ENCODE measurements at regions not wholly inside any gene's neighbourhood (a gene's known extent, or its start where the extent isn't known, plus 50 kb on each side); places are given as distances from the start of the nearest gene placed in this dataset.
A peak's percentile ranks its signal among the peaks of the same experiment; 100 is the strongest.

DNA sequence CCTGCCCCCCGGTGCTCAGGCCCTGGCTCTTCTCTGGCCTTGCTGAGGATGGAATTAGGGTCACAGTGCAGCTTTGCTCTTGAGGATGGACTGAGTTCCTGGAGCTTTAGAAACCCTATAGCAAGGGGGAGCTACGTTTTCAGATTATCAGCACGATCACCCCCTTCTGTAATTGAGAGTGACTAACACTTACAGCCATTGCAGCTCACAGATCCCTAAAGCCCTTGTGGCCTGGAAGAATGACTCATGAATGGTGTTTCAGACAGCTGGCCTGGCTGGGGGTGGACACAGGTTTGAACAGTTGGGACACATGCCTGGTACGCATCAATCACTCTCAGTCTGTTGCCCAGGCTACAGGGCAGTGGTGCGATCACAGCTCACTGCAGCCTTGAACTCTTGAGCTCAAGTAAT lies 79.7 kb upstream of the IGFBP5 start:
- Histone ChIP-seq H3K4me3 (ENCODE audit: low read depth, low read length) (no peak overlapping the region), H3K27me3 (ENCODE audit: control insufficient read depth, insufficient read depth, low read length) (no peaks in the 10 kb centered on the region), H3K36me3 (ENCODE audit: control insufficient read depth, insufficient read depth, low read length) (no peaks in the 10 kb centered on the region)
- ChIA-PET POLR2A (no interaction called here), CTCF (interaction anchor here (0.7 to 4.6 kb wide), 6 partner anchors 14 to 392 kb away, joined by 3 to 25 read pairs (median 3); no protein-coding TSS in a partner anchor)
- peak; percentile 50 for DNase-seq (ENCODE audit: low read depth)
- TF ChIP-seq, protein P1, sequence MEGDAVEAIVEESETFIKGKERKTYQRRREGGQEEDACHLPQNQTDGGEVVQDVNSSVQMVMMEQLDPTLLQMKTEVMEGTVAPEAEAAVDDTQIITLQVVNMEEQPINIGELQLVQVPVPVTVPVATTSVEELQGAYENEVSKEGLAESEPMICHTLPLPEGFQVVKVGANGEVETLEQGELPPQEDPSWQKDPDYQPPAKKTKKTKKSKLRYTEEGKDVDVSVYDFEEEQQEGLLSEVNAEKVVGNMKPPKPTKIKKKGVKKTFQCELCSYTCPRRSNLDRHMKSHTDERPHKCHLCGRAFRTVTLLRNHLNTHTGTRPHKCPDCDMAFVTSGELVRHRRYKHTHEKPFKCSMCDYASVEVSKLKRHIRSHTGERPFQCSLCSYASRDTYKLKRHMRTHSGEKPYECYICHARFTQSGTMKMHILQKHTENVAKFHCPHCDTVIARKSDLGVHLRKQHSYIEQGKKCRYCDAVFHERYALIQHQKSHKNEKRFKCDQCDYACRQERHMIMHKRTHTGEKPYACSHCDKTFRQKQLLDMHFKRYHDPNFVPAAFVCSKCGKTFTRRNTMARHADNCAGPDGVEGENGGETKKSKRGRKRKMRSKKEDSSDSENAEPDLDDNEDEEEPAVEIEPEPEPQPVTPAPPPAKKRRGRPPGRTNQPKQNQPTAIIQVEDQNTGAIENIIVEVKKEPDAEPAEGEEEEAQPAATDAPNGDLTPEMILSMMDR (IDR thresholded peaks at IDR 0.05; ENCODE audit: insufficient read depth, low read depth, low read length), result no peak

DNA sequence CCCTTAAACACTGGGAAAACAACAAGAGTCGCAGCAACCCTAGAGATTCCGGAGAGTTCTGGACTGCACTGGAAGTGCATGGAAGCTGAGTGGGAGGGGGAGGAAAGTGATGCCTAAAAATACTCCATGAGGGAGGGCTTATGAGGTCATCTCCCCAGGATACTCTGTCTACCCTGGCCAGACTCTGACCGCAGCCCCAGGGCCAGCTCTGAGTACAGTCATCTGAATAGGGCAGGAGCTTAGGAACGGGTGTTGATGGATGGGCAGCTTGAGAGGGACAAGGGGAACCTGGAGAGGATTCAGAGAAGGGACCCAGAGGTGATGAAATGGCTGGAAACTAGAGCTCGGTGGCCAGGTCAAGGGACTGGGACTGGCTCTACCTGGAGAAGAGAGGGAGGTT lies 79.3 kb upstream of the IGFBP5 start:
- ChIA-PET POLR2A (no interaction called here), CTCF (interaction anchor here (1.2 to 4.6 kb wide), 4 partner anchors 14 to 392 kb away, joined by 3 to 25 read pairs (median 3); no protein-coding TSS in a partner anchor)
- Histone ChIP-seq H3K36me3 (ENCODE audit: control insufficient read depth, insufficient read depth, low read length) (no peaks in the 10 kb centered on the region), H3K4me3 (ENCODE audit: low read depth, low read length) (no peak overlapping the region), H3K27me3 (ENCODE audit: control insufficient read depth, insufficient read depth, low read length) (0 out of 2 replicates have a peak, but pooled peaks cover 1% of the 10 kb centered on the region)
- TF ChIP-seq, protein P1 (IDR thresholded peaks at IDR 0.05; ENCODE audit: insufficient read depth, low read depth, low read length), result no peak
- DNase-seq (ENCODE audit: low read depth), result no peak

DNA sequence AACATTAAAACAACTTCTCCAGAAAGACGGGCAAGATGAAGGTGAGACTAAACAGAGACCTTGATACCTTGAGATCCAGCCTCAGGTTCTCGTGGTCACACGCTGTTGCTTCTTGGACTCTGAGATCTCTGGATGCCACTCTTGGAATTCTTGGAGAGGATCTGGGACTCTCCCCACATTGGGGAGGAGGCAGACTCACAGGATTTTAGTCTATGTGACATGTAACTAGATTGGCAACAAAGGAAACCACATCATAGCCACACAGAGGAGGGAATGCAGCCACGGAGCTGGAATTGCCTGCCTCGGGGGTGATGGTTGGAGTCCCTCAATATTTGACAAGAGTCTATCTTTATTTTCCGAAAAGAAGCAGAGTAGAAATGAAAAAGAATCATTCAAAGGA lies 78.8 kb upstream of the IGFBP5 start:
- no peak overlapping the region for H3K4me3 ChIP-seq (ENCODE audit: low read depth, low read length)
- DNase-seq (ENCODE audit: low read depth), result no peak
- CTCF ChIA-PET, result interaction anchor here (1.2 to 4.6 kb wide), 3 partner anchors 15 to 76 kb away, joined by 3 to 25 read pairs (median 3); no protein-coding TSS in a partner anchor
- H3K27me3 ChIP-seq (ENCODE audit: control insufficient read depth, insufficient read depth, low read length), result 0 out of 2 replicates have a peak, but pooled peaks cover 2% of the 10 kb centered on the region
- no peaks in the 10 kb centered on the region for H3K36me3 ChIP-seq (ENCODE audit: control insufficient read depth, insufficient read depth, low read length)
- TF ChIP-seq, protein P1 (IDR thresholded peaks at IDR 0.05; ENCODE audit: insufficient read depth, low read depth, low read length), result no peak
- POLR2A ChIA-PET, result no interaction called here

DNA sequence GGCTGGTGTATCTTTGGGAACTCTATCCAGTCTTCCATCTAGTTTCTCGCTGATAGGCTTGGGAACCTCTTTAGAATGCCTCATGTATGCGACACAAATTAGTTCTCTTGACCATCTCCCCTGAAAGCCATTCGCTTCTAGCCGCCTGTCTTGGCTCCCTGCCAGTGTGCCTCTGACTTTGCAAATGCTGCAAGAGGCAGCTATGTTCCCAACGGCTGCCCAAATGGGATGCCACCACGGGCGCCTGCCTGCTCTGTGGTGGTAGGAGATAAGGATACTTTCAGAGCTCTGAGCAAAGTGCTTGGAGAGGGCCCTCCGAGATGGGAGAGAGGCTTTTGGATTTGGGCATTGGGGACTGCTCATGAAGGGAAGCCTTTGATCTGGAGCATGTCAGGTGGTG lies 77.7 kb upstream of the IGFBP5 start:
- Histone ChIP-seq H3K4me3 (ENCODE audit: low read depth, low read length) (no peak overlapping the region), H3K27me3 (ENCODE audit: control insufficient read depth, insufficient read depth, low read length) (0 out of 2 replicates have a peak, but pooled peaks cover 2% of the 10 kb centered on the region), H3K36me3 (ENCODE audit: control insufficient read depth, insufficient read depth, low read length) (no peaks in the 10 kb centered on the region)
- ChIA-PET CTCF (no interaction called here), POLR2A (no interaction called here)
- TF ChIP-seq, protein P1 (IDR thresholded peaks at IDR 0.05; ENCODE audit: insufficient read depth, low read depth, low read length), result no peak
- DNase-seq (ENCODE audit: low read depth), result no peak

DNA sequence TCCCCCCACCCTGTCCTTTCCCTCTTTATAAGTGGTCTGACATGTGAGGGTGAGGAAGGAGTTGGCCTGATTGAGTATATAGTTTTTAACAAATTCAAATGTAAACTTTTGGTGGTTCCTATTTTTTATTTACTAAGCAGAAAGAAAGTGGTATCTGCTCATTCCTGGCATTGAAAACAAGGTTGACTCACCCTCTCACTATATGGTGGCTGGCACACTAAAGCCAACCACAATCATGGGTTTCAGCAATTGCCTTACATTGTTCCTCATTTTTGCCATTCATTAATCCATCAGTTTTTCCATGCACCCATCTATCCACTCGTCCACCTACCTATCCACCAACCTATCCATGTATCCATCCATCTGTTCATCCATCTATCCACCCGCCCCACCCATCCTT lies 75.4 kb upstream of the IGFBP5 start:
- DNase-seq (ENCODE audit: low read depth), result no peak
- POLR2A ChIA-PET, result no interaction called here
- CTCF ChIA-PET, result interaction anchor here (1.0 kb wide), 1 partner anchor 19 kb away, joined by 3 read pairs; no protein-coding TSS in a partner anchor

More for the DNA sequence above, 75.4 kb upstream of the IGFBP5 start:
- Histone ChIP-seq H3K27me3 (ENCODE audit: control insufficient read depth, insufficient read depth, low read length) (peaks cover 3% of the 10 kb centered on the region), H3K4me3 (ENCODE audit: low read depth, low read length) (no peak overlapping the region), H3K36me3 (ENCODE audit: control insufficient read depth, insufficient read depth, low read length) (no peaks in the 10 kb centered on the region)
- TF ChIP-seq, protein P1 (IDR thresholded peaks at IDR 0.05; ENCODE audit: insufficient read depth, low read depth, low read length), result no peak
